T-helper 17 cell (primary cell): ENCODE measurements at regions not wholly inside any gene's neighbourhood (a gene's known extent, or its start where the extent isn't known, plus 50 kb on each side); places are given as distances from the start of the nearest gene placed in this dataset.

Experiments
- ATAC-seq: fragments of 150-1000 bp; cut with Tn5 transposase; 2 replicates; pipeline ENCODE4 v1.10.0; 2021; ENCODE audit warnings: mild to moderate bottlenecking, moderate library complexity
- DNase-seq, 3 donors: peaks; one replicate each; pipeline versions ENCODE4 v3.0.0 to v3.0.0-alpha.2; 2020 to 2021
- H3K9me3 ChIP-seq: one replicate; pipeline ENCODE4 v1.7.0; 2013; ENCODE audit warnings: low read length, mild to moderate bottlenecking; ENCODE audit not compliant: control insufficient read depth, poor library complexity, severe bottlenecking
- H3K27ac Mint-ChIP-seq: one replicate; pipeline ENCODE4 v1.8.0; 2022; ENCODE audit warnings: mild to moderate bottlenecking, moderate library complexity, mixed read lengths
- H3K27me3 Mint-ChIP-seq: one replicate; pipeline ENCODE4 v1.8.0; 2022; ENCODE audit warnings: mixed read lengths
- H3K36me3 Mint-ChIP-seq: one replicate; pipeline ENCODE4 v1.8.0; 2022; ENCODE audit warnings: low read depth, mixed read lengths
- H3K4me1 Mint-ChIP-seq: one replicate; pipeline ENCODE4 v1.8.0; 2022; ENCODE audit warnings: mild to moderate bottlenecking, mixed read lengths
- H3K4me3 Mint-ChIP-seq: one replicate; pipeline ENCODE4 v1.8.0; 2022; ENCODE audit warnings: mild to moderate bottlenecking, moderate library complexity, mixed read lengths

DNA sequence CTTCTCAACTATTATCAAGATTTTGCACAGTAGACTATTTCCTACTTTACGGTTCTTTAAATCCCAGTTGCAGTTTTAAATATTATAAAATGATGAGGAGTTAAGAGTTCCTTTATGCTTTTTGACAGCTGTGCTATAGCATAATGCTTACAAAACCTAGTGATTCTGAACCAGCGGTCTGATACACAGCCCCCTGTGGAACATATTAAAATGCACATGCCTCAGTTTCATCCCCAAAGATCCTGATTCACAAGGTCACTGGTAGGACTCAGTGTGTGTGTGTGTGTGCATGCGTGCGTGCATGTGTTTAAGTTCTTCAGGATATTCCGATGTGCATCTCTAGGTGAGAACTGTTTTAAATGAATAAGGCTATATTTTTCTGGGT lies 330.1 kb upstream of the TPM1 start:
- peaks cover 5% of the 10 kb centered on the region for H3K27me3 Mint-ChIP-seq
- ATAC-seq (no peak), DNase-seq (no peak)
- no peak overlapping the region for H3K4me3 Mint-ChIP-seq
- H3K9me3 ChIP-seq, result no peaks in the 10 kb centered on the region
- H3K4me1 Mint-ChIP-seq, result no peaks in the 10 kb centered on the region
- no peak overlapping the region for H3K27ac Mint-ChIP-seq
- H3K36me3 Mint-ChIP-seq, result no peaks in the 10 kb centered on the region

DNA sequence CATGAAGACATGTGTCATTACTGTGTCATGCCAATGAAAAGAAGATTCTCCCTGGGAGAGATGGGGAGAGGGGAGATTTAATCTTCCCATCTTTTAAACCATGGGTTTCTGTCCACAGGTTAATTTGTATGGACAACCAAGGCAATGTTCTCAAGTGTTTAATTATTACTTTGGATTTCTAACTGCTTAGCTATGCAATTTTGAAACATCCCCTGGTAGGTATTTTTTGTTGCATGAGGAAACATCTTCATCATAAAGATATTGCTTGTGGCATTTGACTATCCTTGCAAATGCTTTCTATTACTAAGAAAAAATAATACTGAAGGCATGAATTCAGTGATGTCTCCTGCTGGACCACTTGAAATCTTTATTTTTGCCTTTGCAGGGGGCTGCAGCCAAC lies 326.6 kb upstream of the TPM1 start:
- no peaks in the 10 kb centered on the region for H3K36me3 Mint-ChIP-seq
- no peaks in the 10 kb centered on the region for H3K9me3 ChIP-seq
- ATAC-seq, result no peak
- no peak for DNase-seq
- H3K27ac Mint-ChIP-seq, result no peak overlapping the region
- H3K4me1 Mint-ChIP-seq, result no peaks in the 10 kb centered on the region
- H3K27me3 Mint-ChIP-seq, result no peaks in the 10 kb centered on the region
- H3K4me3 Mint-ChIP-seq, result no peak overlapping the region

DNA sequence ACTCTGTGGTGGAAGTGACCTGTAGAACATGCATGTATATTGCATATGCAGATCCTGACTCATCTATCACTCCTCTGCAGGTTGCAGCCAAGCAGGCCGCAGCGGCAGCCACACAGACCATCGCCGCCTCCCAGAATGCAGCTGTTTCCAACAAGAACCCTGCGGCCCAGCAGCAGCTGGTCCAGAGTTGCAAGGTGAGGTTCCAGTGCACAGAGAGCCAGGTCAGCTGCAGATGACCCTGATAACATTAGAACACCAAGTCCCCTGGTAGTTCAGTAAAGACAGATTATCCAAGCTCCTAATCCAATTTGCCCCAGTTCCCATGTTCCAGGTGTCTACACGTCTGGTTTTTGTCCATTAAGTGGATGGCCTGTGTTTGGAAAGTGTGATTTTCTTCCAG lies 325.1 kb upstream of the TPM1 start:
- no peak for ATAC-seq
- Mint-ChIP-seq H3K27ac (no peak overlapping the region), H3K36me3 (no peaks in the 10 kb centered on the region), H3K4me3 (no peak overlapping the region), H3K4me1 (no peaks in the 10 kb centered on the region), H3K27me3 (peaks cover 6% of the 10 kb centered on the region)
- no peaks in the 10 kb centered on the region for H3K9me3 ChIP-seq
- no peak for DNase-seq

DNA sequence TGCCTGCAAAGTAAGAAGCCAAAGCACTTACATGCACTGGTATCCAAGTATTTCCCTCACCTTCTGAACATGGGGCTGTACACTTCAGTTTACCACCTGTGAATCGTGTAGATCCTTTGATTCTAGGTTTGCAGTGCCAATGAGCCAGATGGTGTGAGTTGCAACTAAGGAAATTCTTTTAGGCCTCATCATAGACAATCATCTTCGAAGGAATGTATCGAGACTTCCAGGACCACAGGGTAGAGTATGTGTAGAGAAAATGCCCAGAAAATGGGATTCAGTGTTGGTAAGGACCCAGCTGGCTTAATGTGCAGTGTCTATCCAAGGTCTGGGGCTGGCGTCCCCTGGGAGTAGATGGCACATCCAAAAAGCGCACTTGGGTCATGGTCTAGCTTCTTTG lies 323.2 kb upstream of the TPM1 start:
- Mint-ChIP-seq H3K27ac (no peak overlapping the region), H3K36me3 (no peaks in the 10 kb centered on the region), H3K4me1 (no peaks in the 10 kb centered on the region), H3K27me3 (peaks cover 11% of the 10 kb centered on the region), H3K4me3 (no peak overlapping the region)
- H3K9me3 ChIP-seq, result no peaks in the 10 kb centered on the region
- ATAC-seq, result no peak
- no peak for DNase-seq

DNA sequence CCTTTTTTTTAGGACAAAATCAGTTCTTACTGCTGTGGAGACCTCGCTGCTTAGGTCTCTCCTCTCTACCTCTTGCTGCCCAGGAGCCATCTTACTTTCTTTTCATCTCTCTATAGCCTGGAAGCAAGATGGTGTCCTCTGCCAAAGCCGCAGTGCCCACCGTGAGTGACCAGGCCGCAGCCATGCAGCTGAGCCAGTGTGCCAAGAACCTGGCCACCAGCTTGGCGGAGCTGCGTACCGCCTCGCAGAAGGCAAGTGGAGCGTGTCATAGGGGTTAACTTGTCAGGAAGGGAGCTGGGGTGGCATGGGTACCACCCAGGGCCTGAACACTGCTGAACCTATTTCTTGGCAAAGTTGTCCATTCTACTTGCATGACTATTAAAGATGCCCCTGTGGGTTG lies 320.3 kb upstream of the TPM1 start:
- Mint-ChIP-seq H3K27ac (no peak overlapping the region), H3K4me1 (peaks cover under 1% of the 10 kb centered on the region), H3K36me3 (no peaks in the 10 kb centered on the region), H3K27me3 (peaks cover 15% of the 10 kb centered on the region), H3K4me3 (no peak overlapping the region)
- no peaks in the 10 kb centered on the region for H3K9me3 ChIP-seq
- ATAC-seq (no peak), DNase-seq (no peak)

DNA sequence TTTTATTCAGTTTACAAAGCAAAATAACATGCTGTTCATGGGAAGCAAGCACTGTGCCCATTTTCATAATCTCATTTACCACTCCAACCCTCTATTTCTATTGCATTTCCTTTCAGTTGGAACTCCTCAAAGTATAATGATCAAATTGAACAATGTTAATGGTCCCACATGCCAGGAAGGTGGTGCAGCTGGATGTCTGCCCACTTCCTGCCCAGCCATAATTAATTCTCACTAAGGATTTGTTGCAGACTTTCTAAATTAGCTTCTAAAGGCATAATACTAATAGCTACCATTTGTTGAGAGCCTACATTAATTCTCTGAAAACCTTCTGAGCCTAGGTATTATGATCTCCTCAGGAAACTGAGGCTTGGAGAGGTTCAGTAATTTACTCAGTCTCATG lies 316.1 kb upstream of the TPM1 start:
- no peaks in the 10 kb centered on the region for H3K36me3 Mint-ChIP-seq
- H3K4me3 Mint-ChIP-seq, result peak overlapping the region; percentile 39
- peaks cover 19% of the 10 kb centered on the region for H3K27me3 Mint-ChIP-seq
- H3K4me1 Mint-ChIP-seq, result peaks cover 3% of the 10 kb centered on the region
- no peaks in the 10 kb centered on the region for H3K9me3 ChIP-seq
- DNase-seq, result no peak
- no peak overlapping the region for H3K27ac Mint-ChIP-seq
- ATAC-seq, result no peak

DNA sequence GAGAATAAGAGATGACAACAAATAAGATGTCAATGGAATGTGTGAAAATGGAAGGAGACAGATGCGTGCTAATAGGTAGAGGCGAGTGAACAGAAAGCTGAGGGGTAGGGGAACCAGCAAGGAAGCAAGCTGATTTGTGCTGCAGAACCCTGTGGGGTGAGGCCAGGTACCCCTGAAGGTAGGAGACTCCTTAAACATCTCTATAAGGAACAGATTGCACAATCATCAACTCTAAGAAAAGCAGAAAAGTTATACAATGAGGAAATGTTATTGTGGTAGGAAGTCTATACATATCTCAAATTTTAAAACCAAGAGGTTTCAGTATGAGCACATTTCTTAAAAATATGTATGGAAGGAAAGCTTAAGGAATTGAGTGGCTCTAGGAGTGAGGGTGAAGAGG lies 315.0 kb upstream of the TPM1 start:
- ATAC-seq, result no peak
- H3K4me3 Mint-ChIP-seq, result no peak overlapping the region
- peaks cover 3% of the 10 kb centered on the region for H3K4me1 Mint-ChIP-seq
- H3K27ac Mint-ChIP-seq, result no peak overlapping the region
- DNase-seq, result no peak
- H3K36me3 Mint-ChIP-seq, result peaks cover 2% of the 10 kb centered on the region
- H3K9me3 ChIP-seq, result no peaks in the 10 kb centered on the region
- peaks cover 19% of the 10 kb centered on the region for H3K27me3 Mint-ChIP-seq

DNA sequence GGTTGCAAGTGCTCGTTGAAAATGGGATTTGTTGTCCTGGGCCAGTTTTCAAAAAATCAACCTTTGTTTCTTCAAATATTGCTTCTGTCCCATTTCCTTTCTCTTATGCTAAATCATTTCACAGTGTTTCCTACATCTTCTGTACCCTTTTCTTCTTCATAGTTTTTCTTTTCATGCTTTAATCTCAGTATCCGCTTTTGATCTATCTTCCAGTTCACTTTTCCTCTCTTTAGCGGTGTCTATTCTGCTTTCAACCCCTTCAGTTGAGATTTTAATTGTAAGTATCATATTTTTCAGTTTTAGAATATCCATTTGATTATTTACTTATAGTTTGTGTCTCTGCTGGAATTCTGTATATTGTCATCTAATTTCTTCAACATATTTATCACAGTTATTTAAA lies 311.7 kb upstream of the TPM1 start:
- ATAC-seq, result no peak
- Mint-ChIP-seq H3K4me1 (peaks cover 3% of the 10 kb centered on the region), H3K4me3 (no peak overlapping the region), H3K36me3 (peaks cover 2% of the 10 kb centered on the region), H3K27ac (no peak overlapping the region), H3K27me3 (peaks cover 33% of the 10 kb centered on the region)
- no peak for DNase-seq
- H3K9me3 ChIP-seq, result no peaks in the 10 kb centered on the region

DNA sequence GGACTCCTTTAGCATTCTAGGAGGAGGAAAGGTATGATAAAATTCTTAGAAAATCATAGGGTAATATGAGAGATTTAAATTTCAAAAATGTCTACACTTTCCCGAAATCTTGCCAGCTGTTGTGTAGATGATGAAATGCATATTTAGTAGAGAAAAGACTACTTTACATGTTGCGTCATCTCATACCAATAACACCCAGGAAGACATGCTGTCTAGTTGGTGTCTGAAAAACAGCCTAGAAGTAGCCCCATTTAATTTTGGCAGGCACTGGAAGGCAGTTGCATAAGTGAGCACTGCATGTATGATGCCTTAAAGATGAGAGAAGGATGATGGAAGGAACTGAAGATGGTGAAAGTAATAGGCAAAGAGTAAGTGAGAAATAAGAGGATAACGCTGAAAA lies 310.5 kb upstream of the TPM1 start:
- Mint-ChIP-seq H3K36me3 (peaks cover 2% of the 10 kb centered on the region), H3K4me1 (peaks cover 3% of the 10 kb centered on the region), H3K27ac (no peak overlapping the region), H3K4me3 (no peak overlapping the region), H3K27me3 (peaks cover 38% of the 10 kb centered on the region)
- ATAC-seq, result no peak
- DNase-seq, result no peak
- H3K9me3 ChIP-seq, result no peaks in the 10 kb centered on the region

DNA sequence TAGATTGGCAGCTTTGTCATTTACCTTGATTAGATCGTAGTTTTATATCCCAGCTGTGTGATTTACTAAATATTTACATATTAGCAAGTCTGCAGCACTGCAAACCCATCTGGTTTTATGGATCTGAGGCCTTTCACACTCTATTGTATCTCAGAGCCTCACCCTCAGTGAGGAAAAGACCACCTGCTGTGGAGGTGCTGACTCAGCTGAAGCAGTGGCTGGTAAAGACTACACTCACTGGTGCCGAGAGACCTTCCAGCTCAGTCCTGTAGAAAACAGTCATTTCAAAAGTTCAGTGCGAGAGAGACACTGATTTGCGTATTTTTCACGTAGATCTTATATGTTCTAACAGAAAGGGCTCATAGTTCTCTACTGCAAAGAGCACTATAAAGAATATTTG lies 307.8 kb upstream of the TPM1 start:
- Mint-ChIP-seq H3K27me3 (peaks cover 32% of the 10 kb centered on the region), H3K4me1 (no peaks in the 10 kb centered on the region), H3K4me3 (no peak overlapping the region), H3K36me3 (peaks cover 2% of the 10 kb centered on the region), H3K27ac (no peak overlapping the region)
- DNase-seq, result no peak
- no peaks in the 10 kb centered on the region for H3K9me3 ChIP-seq
- no peak for ATAC-seq

DNA sequence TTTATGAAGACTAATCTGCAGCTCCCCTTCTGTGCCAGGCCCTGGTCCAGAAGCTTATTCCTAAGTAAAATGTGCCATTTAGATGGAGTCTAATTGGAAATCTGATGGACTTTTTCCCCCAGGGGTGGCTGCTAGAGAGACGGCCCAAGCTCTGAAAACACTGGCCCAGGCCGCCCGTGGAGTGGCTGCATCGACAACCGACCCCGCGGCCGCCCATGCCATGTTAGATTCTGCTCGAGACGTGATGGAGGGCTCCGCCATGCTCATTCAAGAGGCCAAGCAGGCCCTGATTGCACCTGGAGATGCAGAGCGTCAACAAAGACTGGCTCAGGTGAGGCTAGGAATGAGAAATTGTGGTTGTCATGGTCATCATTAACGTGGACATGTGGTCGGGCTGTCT lies 305.8 kb upstream of the TPM1 start:
- H3K4me3 Mint-ChIP-seq, result no peak overlapping the region
- no peak for ATAC-seq
- no peaks in the 10 kb centered on the region for H3K4me1 Mint-ChIP-seq
- peaks cover 32% of the 10 kb centered on the region for H3K27me3 Mint-ChIP-seq
- no peaks in the 10 kb centered on the region for H3K9me3 ChIP-seq
- H3K36me3 Mint-ChIP-seq, result peaks cover 2% of the 10 kb centered on the region
- no peak overlapping the region for H3K27ac Mint-ChIP-seq
- no peak for DNase-seq

DNA sequence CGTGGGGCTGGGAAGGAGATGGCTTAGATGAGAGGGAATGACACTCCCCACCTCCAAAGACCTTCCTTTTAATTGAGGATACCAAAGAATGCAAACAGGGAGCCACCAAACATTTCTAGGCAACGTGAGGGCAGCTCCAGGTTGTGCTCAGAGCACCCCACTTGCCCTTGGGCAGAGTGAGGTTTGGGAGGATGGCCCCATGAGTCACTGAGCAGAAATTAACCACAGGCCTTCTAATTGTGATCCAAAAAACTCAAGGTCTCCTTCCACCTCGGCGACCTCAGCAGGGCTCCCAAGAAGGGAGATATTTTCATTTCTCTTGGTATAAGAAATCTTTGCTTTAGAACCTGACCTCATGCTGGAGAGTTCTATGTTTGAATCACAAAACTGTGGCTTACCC lies 305.0 kb upstream of the TPM1 start:
- peaks cover 5% of the 10 kb centered on the region for H3K4me1 Mint-ChIP-seq
- ATAC-seq, result no peak
- no peak overlapping the region for H3K4me3 Mint-ChIP-seq
- no peak overlapping the region for H3K27ac Mint-ChIP-seq
- no peak for DNase-seq
- H3K27me3 Mint-ChIP-seq, result peaks cover 25% of the 10 kb centered on the region
- no peaks in the 10 kb centered on the region for H3K9me3 ChIP-seq
- no peaks in the 10 kb centered on the region for H3K36me3 Mint-ChIP-seq

DNA sequence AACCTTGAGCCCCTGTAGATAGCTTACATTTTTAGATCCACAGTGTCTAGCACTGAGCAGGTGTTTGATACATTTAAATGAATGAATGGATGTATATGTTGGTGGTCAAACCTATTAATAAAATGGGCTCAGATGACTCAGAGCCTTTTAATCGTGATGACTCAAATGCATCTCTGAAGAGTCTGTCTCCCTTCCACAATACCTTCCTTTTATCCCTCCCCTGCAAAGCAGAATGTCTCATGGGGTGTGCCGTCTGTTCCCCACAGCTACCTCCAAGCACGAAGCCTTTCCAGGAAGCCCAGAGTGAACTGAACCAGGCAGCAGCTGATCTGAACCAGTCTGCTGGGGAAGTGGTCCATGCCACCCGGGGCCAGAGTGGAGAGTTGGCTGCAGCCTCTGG lies 303.5 kb upstream of the TPM1 start:
- no peak for DNase-seq
- no peaks in the 10 kb centered on the region for H3K9me3 ChIP-seq
- no peak for ATAC-seq
- Mint-ChIP-seq H3K4me3 (no peak overlapping the region), H3K36me3 (no peaks in the 10 kb centered on the region), H3K27ac (no peak overlapping the region), H3K27me3 (peaks cover 16% of the 10 kb centered on the region), H3K4me1 (peaks cover 5% of the 10 kb centered on the region)

DNA sequence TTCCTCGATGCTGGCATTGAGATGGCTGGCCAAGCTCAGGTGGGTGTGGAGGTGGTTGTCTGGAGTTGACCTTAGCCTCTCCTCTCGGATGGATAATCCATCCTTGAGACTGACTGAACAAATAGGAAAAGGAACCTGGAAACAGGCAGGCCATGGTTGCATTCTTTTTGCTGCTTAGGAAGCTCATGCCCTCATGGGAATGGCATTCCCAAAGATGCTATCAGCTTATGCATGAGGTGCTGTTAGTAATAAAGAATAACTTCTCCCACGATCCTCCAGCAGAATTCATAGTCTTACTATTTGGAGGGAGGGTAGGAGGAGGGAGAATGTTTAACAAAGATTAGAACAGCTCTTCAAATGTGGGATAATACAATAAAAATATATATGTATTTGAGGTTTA lies 303.0 kb upstream of the TPM1 start:
- peaks cover 5% of the 10 kb centered on the region for H3K4me1 Mint-ChIP-seq
- no peaks in the 10 kb centered on the region for H3K9me3 ChIP-seq
- DNase-seq (no peak), ATAC-seq (no peak)
- no peaks in the 10 kb centered on the region for H3K36me3 Mint-ChIP-seq
- H3K27ac Mint-ChIP-seq, result no peak overlapping the region
- peaks cover 11% of the 10 kb centered on the region for H3K27me3 Mint-ChIP-seq
- H3K4me3 Mint-ChIP-seq, result no peak overlapping the region
